BE2C (cell line): ENCODE measurements at regions not wholly inside any gene's neighbourhood (a gene's known extent, or its start where the extent isn't known, plus 50 kb on each side); places are given as distances from the start of the nearest gene placed in this dataset.
"Not testable (repeated sequence)": the region's sequence is repeated elsewhere in the genome, so short reads cannot be mapped to it uniquely, and the experiment has no call there.

Source experiments
- DNase-seq: peaks from one replicate; pipeline ENCODE4 v3.0.0-alpha.2; 2020
- H3K27me3 ChIP-seq: fragments of 250-450 bp; sonication (Bioruptor Pico); 2 replicates; pipeline ENCODE4 v1.5.1; 2020; ENCODE audit warnings: mild to moderate bottlenecking
- H3K36me3 ChIP-seq: fragments of 250-450 bp; sonication (Bioruptor Pico); 2 replicates; pipeline ENCODE4 v1.5.1; 2020; ENCODE audit warnings: mild to moderate bottlenecking
- H3K4me1 ChIP-seq: fragments of 250-450 bp; sonication (Bioruptor Pico); 2 replicates; pipeline ENCODE4 v1.5.1; 2020
- H3K4me3 ChIP-seq: 2 replicates; pipeline ENCODE4 v1.5.1; 2011; ENCODE audit warnings: low read depth, low read length
- H3K9me3 ChIP-seq: fragments of 250-450 bp; sonication (Bioruptor Pico); 2 replicates; pipeline ENCODE4 v1.5.1; 2020
- CTCF ChIP-seq: IDR thresholded peaks from 2 replicates; pipeline ENCODE4 v1.5.1; 2012; ENCODE audit warnings: mild to moderate bottlenecking, low read depth, low read length

DNA sequence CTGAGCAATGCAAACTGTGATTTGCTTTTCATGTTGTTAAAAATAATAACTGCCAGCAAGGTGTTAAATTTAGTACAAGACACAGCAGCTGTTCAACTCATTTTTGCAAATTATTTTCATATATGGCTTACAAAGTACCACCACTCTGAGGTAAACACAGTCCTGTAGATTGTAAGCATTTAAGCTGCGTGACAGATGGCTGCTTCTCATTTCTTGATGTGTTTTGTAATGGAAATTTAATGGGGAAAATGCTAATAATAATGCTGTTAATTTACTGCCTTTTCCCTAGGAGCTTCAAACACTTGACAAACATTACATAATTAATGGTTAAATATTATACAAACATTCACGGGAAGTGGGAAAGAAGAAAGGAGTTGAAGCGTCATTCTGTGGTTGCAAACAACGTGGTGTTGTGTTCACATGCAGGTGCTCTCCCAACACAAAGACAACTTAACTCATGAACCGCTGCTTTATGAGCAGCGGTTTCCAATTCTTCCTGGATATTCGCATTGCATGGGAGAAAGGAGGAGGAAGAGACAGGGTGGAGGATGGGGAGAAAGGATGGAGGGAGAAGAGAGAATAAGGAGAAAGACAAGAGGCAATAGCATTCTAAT lies 236.8 kb upstream of the VCX start:
- no peak for DNase-seq
- no peaks in the 10 kb centered on the region for H3K4me1 ChIP-seq
- no peaks in the 10 kb centered on the region for H3K27me3 ChIP-seq
- no peak overlapping the region for H3K4me3 ChIP-seq
- no peak for TF ChIP-seq CTCF
- H3K9me3 ChIP-seq, result no peaks in the 10 kb centered on the region
- H3K36me3 ChIP-seq, result no peaks in the 10 kb centered on the region

DNA sequence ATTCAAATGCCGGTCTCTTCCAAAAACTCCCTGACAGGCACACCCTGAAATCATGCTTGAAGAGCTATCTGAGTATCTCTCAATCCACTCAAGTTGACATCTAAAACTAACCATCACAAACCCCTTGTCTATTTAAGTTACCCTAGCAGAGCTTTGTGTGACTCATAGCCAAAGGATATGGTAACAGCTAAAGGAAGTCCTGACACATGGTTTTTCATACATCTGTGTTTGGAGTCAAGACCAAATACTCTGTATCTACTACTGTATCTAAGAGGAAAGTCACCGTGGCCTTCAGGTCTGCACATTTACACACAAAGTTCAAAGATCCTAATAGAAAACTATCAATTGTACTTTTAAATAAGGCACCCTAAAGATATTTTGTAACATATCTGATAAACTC lies 239.6 kb upstream of the VCX start:
- Histone ChIP-seq H3K4me3 (no peak overlapping the region), H3K9me3 (no peaks in the 10 kb centered on the region), H3K27me3 (no peaks in the 10 kb centered on the region), H3K4me1 (no peaks in the 10 kb centered on the region), H3K36me3 (no peaks in the 10 kb centered on the region)
- DNase-seq, result no peak
- TF ChIP-seq CTCF, result no peak

- no peaks in the 10 kb centered on the region for H3K9me3 ChIP-seq
- H3K36me3 ChIP-seq, result no peaks in the 10 kb centered on the region
- H3K4me3 ChIP-seq, result no peak overlapping the region
- H3K4me1 ChIP-seq, result no peaks in the 10 kb centered on the region
- no peak for TF ChIP-seq CTCF
- DNase-seq, result no peak
- no peaks in the 10 kb centered on the region for H3K27me3 ChIP-seq
These were observed 246.1 kb upstream of the VCX start for GRCh38 chrX:7596822-7597221.

DNA sequence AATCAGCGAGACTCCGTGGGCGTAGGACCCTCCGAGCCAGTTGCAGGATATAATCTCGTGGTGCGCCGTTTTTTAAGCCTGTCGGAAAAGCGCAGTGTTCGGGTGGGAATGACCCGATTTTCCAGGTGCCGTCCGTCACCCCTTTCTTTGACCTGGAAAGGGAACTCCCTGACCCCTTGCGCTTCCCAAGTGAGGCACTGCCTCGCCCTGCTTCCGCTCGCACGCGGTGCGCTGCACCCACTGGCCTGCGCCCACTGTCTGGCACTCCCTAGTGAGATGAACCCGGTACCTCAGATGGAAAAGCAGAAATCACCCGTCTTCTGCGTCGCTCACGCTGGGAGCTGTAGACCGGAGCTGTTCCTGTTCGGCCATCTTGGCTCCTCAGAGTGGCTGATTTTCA lies 249.6 kb upstream of the VCX start:
- H3K36me3 ChIP-seq, H3K9me3 ChIP-seq, H3K4me3 ChIP-seq, H3K4me1 ChIP-seq, H3K27me3 ChIP-seq, DNase-seq: not testable (repeated sequence)

DNA sequence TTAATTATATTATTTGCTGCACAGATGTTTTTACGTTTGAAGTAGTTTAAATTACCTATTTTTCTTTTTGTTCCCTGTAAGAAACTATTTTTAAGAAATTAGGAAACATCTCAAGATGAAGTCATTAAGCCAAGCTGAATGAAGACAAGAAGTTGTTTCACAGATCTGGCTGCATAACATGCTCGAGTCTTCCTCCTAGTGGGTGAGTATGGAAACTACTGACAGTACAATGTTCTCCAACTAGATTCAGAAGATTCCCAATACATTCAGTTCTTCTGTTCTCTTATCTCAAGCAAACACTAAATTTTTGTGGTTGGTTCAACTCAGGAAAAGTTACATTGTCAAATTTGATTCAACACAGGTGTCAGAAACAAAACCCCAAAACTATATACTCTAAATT lies 256.8 kb upstream of the VCX start:
- Histone ChIP-seq H3K4me1 (no peaks in the 10 kb centered on the region), H3K36me3 (no peaks in the 10 kb centered on the region), H3K9me3 (no peaks in the 10 kb centered on the region), H3K4me3 (no peak overlapping the region), H3K27me3 (no peaks in the 10 kb centered on the region)
- DNase-seq, result no peak
- 0 out of 2 replicates have a peak, but pooled peaks have one; percentile 4 for TF ChIP-seq CTCF

DNA sequence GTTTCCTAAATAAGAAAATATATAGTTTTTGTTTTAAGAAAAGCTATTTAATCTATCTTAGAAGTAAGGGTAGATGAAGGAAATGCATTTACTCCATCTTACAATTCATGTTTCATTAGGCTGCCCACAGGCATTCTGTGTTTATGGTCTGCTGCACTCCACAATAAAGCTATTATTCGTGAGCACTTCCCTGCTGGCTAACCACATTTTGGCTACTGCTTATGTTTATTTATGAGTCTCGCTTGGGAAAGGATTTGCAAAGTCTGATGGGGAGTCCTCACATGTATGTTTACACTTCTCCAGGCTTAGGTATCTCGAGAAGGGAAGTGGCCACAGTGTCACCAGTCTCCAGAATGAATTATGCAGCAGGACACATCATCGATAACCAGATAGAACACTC lies 260.8 kb upstream of the VCX start:
- no peak for DNase-seq
- H3K27me3 ChIP-seq, result no peaks in the 10 kb centered on the region

More for the DNA sequence above, 260.8 kb upstream of the VCX start:
- H3K36me3 ChIP-seq, result no peaks in the 10 kb centered on the region
- no peaks in the 10 kb centered on the region for H3K4me1 ChIP-seq
- no peaks in the 10 kb centered on the region for H3K9me3 ChIP-seq
- H3K4me3 ChIP-seq, result no peak overlapping the region
- no peak for TF ChIP-seq CTCF
